ENCODE measurements at regions not wholly inside any gene's neighbourhood (a gene's known extent, or its start where the extent isn't known, plus 50 kb on each side); places are given as distances from the start of the nearest gene placed in this dataset.

DNA sequence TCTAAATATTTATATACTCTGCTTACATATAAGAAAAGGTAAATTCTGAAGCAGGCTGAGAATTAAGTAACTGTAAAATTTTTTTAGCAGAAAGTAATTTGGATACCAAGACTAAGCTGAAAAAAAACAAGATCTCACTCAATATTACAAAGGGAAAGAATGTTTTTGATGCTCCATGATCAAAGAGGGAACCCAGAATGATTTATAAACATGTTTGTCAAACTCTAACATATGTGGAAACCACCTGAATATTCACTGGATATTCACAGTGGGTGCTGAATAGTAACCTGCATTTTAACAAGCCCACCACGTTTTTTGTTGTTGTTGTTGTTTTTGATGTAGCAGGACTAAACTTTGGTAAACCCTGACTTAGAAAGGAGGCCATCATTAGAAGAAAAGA lies 324.9 kb upstream of the GATB start:
- TF ChIP-seq, protein P1, sequence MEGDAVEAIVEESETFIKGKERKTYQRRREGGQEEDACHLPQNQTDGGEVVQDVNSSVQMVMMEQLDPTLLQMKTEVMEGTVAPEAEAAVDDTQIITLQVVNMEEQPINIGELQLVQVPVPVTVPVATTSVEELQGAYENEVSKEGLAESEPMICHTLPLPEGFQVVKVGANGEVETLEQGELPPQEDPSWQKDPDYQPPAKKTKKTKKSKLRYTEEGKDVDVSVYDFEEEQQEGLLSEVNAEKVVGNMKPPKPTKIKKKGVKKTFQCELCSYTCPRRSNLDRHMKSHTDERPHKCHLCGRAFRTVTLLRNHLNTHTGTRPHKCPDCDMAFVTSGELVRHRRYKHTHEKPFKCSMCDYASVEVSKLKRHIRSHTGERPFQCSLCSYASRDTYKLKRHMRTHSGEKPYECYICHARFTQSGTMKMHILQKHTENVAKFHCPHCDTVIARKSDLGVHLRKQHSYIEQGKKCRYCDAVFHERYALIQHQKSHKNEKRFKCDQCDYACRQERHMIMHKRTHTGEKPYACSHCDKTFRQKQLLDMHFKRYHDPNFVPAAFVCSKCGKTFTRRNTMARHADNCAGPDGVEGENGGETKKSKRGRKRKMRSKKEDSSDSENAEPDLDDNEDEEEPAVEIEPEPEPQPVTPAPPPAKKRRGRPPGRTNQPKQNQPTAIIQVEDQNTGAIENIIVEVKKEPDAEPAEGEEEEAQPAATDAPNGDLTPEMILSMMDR (IDR thresholded peaks at IDR 0.05), result no peak
- TF ChIP-seq POLR2A (IDR thresholded peaks at IDR 0.05), result no peak
- no peak for DNase-seq
- Histone ChIP-seq H3K27me3 (no peaks in the 10 kb centered on the region), H3K36me3 (no peaks in the 10 kb centered on the region), H3K4me1 (no peaks in the 10 kb centered on the region), H3K27ac (no peak overlapping the region), H3K4me3 (no peak overlapping the region), H3K9me3 (no peaks in the 10 kb centered on the region)
- 13 to 25% methylated on average over 1 of the region's 1 CpG for WGBS, 2 donors
- intact Hi-C loops (cut with DNase I), result no loop called here

DNA sequence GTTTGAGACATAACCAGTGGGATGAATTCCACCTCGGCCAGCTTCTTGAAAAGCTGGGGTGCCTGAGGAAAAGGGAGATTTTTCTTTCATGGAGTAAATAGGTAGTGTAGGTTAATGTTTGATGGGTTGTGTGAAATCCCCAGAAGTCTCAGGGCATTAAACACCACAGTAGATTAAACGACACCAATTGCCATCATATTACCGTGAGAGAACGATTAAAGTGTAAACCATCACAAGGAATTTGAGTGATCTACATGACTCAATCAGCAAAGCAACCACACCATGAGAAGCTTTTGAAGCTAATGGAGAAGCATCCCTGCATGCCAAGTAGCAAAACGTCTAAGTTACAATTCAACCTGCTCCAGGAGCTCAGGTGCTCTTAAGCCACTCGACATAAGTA lies 322.5 kb upstream of the GATB start:
- Histone ChIP-seq H3K27ac (no peak overlapping the region), H3K4me3 (no peak overlapping the region), H3K36me3 (no peaks in the 10 kb centered on the region), H3K9me3 (no peaks in the 10 kb centered on the region), H3K4me1 (no peaks in the 10 kb centered on the region), H3K27me3 (no peaks in the 10 kb centered on the region)
- TF ChIP-seq POLR2A (IDR thresholded peaks at IDR 0.05), result no peak
- TF ChIP-seq, protein P1 (IDR thresholded peaks at IDR 0.05), result no peak
- DNase-seq, result no peak
- intact Hi-C loops (cut with DNase I), result no loop called here
- WGBS, 2 donors, result 80 to 86% methylated on average over 6 of the region's 6 CpGs

DNA sequence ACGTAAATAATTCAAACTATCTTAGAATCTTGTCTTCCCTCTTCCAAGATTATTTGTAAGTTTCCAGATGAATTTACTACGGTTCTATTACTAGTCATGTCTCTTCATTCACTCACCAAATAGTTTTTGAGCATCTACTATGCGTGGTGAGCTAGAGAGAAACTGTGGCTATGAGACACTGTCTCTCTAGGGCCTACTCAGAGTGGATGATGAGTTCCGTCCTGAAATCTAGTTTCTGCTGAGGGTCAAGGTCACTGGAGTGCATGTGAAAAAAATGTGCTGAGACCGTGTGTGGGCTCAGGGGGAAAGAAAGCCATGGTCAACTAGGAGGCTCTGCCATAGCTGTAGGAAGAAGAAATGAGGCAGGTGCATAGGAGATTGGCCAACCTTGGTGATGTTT lies 320.2 kb upstream of the GATB start:
- no peak for DNase-seq
- TF ChIP-seq, protein P1 (IDR thresholded peaks at IDR 0.05), result no peak
- no peak for TF ChIP-seq POLR2A (IDR thresholded peaks at IDR 0.05)
- no peaks in the 10 kb centered on the region for H3K27me3 ChIP-seq
- intact Hi-C loops (cut with DNase I), result no loop called here
- no peak overlapping the region for H3K27ac ChIP-seq
- H3K4me3 ChIP-seq, result no peak overlapping the region
- WGBS, 2 donors, result 63 to 66% methylated on average over 5 of the region's 5 CpGs
- no peaks in the 10 kb centered on the region for H3K4me1 ChIP-seq
- no peaks in the 10 kb centered on the region for H3K9me3 ChIP-seq
- H3K36me3 ChIP-seq, result no peaks in the 10 kb centered on the region

DNA sequence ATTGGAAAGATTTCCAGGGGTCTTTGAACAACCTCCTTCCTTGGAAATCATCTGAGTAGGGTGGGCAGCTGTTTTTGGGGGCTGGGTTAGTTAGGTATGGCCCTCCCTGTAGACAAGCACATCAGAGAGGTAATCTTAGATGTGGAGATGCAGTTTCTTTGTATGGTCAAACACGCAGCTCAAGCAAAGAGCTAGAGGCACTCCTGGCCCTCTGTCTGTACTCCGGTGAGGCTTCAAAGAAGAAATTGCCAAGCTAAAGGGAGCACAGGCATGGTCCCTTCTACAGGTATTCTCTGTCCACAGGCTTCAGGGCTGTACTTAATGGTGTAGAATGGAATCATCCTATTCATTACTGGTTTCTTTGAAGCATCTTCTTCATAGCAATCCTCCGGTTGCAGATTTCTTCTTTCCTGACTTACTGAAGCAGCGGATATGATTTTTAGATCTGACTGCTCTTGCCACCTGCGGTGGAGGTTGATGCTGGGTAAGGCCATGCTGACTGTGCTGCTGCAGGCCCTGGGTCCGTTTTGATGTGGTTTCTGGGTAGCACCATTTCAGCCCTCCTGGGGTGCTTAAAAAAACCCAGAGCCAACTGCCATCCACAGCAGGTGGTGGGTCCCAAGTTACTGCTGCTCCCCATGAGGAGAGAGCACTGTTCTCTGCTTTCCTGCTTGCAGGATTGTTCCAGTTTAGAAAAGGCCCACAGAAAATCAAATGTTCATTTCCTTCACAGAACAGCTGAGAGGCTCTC lies 318.9 kb upstream of the GATB start:
- no peak for DNase-seq
- WGBS, 2 donors, result 76 to 79% methylated on average over 4 to 6 of the region's 6 CpGs
- no peak overlapping the region for H3K4me3 ChIP-seq

DNA sequence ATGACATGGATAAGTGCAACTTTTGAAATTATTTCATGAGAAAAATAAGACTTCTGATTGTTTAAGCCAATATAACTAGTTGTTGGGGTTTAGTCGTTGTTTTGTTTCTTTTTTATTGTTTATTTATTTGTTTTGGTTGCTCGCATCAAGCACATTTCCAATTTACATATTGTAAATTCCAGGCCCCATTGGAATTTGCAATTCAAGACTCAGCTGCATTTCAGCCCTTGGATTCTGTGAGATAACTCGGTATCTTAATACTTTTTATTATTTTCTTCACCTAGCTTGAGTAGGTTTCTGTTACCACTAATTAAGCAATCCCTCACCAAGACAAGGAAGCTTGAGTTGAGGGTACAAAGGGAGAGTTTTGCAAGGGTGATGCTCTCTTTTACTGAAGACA lies 318.3 kb upstream of the GATB start:
- H3K27ac ChIP-seq, result no peak overlapping the region
- TF ChIP-seq POLR2A (IDR thresholded peaks at IDR 0.05), result no peak
- TF ChIP-seq, protein P1 (IDR thresholded peaks at IDR 0.05), result no peak
- H3K9me3 ChIP-seq, result no peaks in the 10 kb centered on the region
- no peak overlapping the region for H3K4me3 ChIP-seq
- H3K36me3 ChIP-seq, result no peaks in the 10 kb centered on the region
- WGBS, 2 donors, result 81 to 89% methylated on average over 3 of the region's 3 CpGs
- DNase-seq, result no peak
- intact Hi-C loops (cut with DNase I), result no loop called here
- no peaks in the 10 kb centered on the region for H3K4me1 ChIP-seq
- H3K27me3 ChIP-seq, result no peaks in the 10 kb centered on the region

More for the DNA sequence above, 318.9 kb upstream of the GATB start:
- H3K36me3 ChIP-seq, result no peaks in the 10 kb centered on the region
- no peaks in the 10 kb centered on the region for H3K4me1 ChIP-seq
- no peaks in the 10 kb centered on the region for H3K27me3 ChIP-seq
- TF ChIP-seq, protein P1 (IDR thresholded peaks at IDR 0.05), result no peak
- TF ChIP-seq POLR2A (IDR thresholded peaks at IDR 0.05), result no peak
- intact Hi-C loops (cut with DNase I), result no loop called here
- no peak overlapping the region for H3K27ac ChIP-seq
- H3K9me3 ChIP-seq, result no peaks in the 10 kb centered on the region

Measured in esophagus squamous epithelium (tissue), 5 donors.